Activated CD4-positive, alpha-beta T cell treated with anti-CD3 and anti-CD28 coated beads, Interleukin-2, Interleukin-6, amounts not matched to agents 100 ng/mL and 50 ng/mL, durations not matched to agents 16 hours and 8 hours (primary cell): ENCODE measurements at regions not wholly inside any gene's neighbourhood (a gene's known extent, or its start where the extent isn't known, plus 50 kb on each side); places are given as distances from the start of the nearest gene placed in this dataset.
"Not testable (repeated sequence)": the region's sequence is repeated elsewhere in the genome, so short reads cannot be mapped to it uniquely, and the experiment has no call there.

Experiments used
- DNase-seq: peaks from one replicate; pipeline ENCODE4 v3.0.0-alpha.2; 2020

- DNase-seq, result no peak
Measured at GRCh38 chr2:238521870-238522269, 95.1 kb downstream of the ASB1 start.

- DNase-seq, result no peak
Measured at GRCh38 chr2:238523158-238524110, 96.7 kb downstream of the ASB1 start.

- DNase-seq, result no peak
Measured at GRCh38 chr2:238524426-238524983, 97.8 kb downstream of the ASB1 start.

- DNase-seq, result no peak
Measured at GRCh38 chr2:238525990-238526389, 99.3 kb downstream of the ASB1 start.

GRCh38 chr2:238527565-238527964 lies 100.8 kb downstream of the ASB1 start:
- DNase-seq, result no peak

- no peak for DNase-seq
Measured at GRCh38 chr2:238528953-238529781, 102.4 kb downstream of the ASB1 start.

GRCh38 chr2:238531017-238531645 lies 104.4 kb downstream of the ASB1 start:
- not testable (repeated sequence) for DNase-seq

GRCh38 chr2:238543732-238544131 lies 117.0 kb downstream of the ASB1 start:
- DNase-seq, result not testable (repeated sequence)

GRCh38 chr2:238548902-238549462 lies 122.3 kb downstream of the ASB1 start:
- DNase-seq, result no peak

- no peak for DNase-seq
Measured at GRCh38 chr2:238549866-238550265, 123.1 kb downstream of the ASB1 start.

GRCh38 chr2:238551091-238551490 lies 124.4 kb downstream of the ASB1 start:
- DNase-seq, result no peak

GRCh38 chr2:238552226-238552625 lies 125.5 kb downstream of the ASB1 start:
- DNase-seq, result no peak

- DNase-seq, result no peak
Measured at GRCh38 chr2:238553159-238553558, 126.4 kb downstream of the ASB1 start.

- DNase-seq, result no peak
Measured at GRCh38 chr2:238554468-238555315, 128.0 kb downstream of the ASB1 start.

- no peak for DNase-seq
Measured at GRCh38 chr2:238555786-238556542, 129.2 kb downstream of the ASB1 start.

GRCh38 chr2:238557431-238557830 lies 130.7 kb downstream of the ASB1 start:
- no peak for DNase-seq

- no peak for DNase-seq
Measured at GRCh38 chr2:238557936-238558335, 131.2 kb downstream of the ASB1 start.

- DNase-seq, result no peak
Measured at GRCh38 chr2:238558456-238559099, 131.9 kb downstream of the ASB1 start.

- no peak for DNase-seq
Measured at GRCh38 chr2:238560234-238560633, 133.5 kb downstream of the ASB1 start.

GRCh38 chr2:238561230-238561629 lies 134.5 kb downstream of the ASB1 start:
- no peak for DNase-seq
